ENCODE measurements at regions not wholly inside any gene's neighbourhood (a gene's known extent, or its start where the extent isn't known, plus 50 kb on each side); places are given as distances from the start of the nearest gene placed in this dataset.

- ChIA-PET CTCF (ENCODE audit: low intra/inter-chr PET ratio) (no interaction called here), POLR2A (interaction anchor here (0.9 kb wide), 1 partner anchor 63 kb away, joined by 3 read pairs; no protein-coding TSS in a partner anchor)
- intact Hi-C loops (cut with micrococcal nuclease) = no loop called here
- no peak overlapping the region for H2AFZ ChIP-seq (ENCODE audit: low read depth, low read length)
- no peaks in the 10 kb centered on the region for H3K79me2 ChIP-seq (ENCODE audit: control insufficient read depth, insufficient read depth, low read length)
- H3K9ac ChIP-seq (ENCODE audit: insufficient read depth in 1 of 2, low read depth in 2 of 2, low read length in 2 of 2) = no peak overlapping the region
- WGBS (ENCODE audit: insufficient coverage, low coverage, missing lambda C conversion rate) = 7% methylated on average over 11 of the region's 12 CpGs
- no peak overlapping the region for H3K4me2 ChIP-seq (ENCODE audit: insufficient read depth, low read length)
- BruUV-seq (replicated peaks) = no TSS peak
- DNase-seq (ENCODE audit: extremely low read depth in 1 of 4, low spot score in 3 of 4) (no peak), ATAC-seq (no peak), FAIRE-seq (no peak)
- no peak overlapping the region for H3K27ac ChIP-seq (ENCODE audit: extremely low read depth, low read depth, low read length)
- H3K4me1 ChIP-seq (replicated peaks in 1 of 2; ENCODE audit: control insufficient read depth in 2 of 2, insufficient read depth in 2 of 2, low read length in 2 of 2) = no peaks in the 10 kb centered on the region
- H3K9me3 ChIP-seq (replicated peaks; ENCODE audit: control insufficient read depth, insufficient read depth, low read depth, low read length) = no peaks in the 10 kb centered on the region
- H3K36me3 ChIP-seq (ENCODE audit: control insufficient read depth, insufficient read depth, low read length) = no peaks in the 10 kb centered on the region
- no peaks in the 10 kb centered on the region for H3K9me1 ChIP-seq (ENCODE audit: control insufficient read depth, insufficient read depth, low read length)
- no peaks in the 10 kb centered on the region for H4K20me1 ChIP-seq (replicated peaks; ENCODE audit: control insufficient read depth, insufficient read depth, low read length)
- no peak overlapping the region for H3K4me3 ChIP-seq
- in situ Hi-C loops (cut with MboI) = no loop called here
- peaks cover 14 to 16% of the 10 kb centered on the region in 2 experiments; a peak in 4 of 5 replicates for H3K27me3 ChIP-seq (ENCODE audit: control insufficient read depth in 2 of 2, insufficient read depth in 2 of 2, low read length in 2 of 2)
- TF ChIP-seq SMAD1 (IDR thresholded peaks at IDR 0.05; ENCODE audit: low read depth, low read length, partially characterized antibody) (no peak), BCOR (IDR thresholded peaks at IDR 0.05) (0 out of 2 replicates have a peak, but pooled peaks have one; percentile 19), ZFP36 (IDR thresholded peaks at IDR 0.05; ENCODE audit: low read depth, low read length, partially characterized antibody) (peak; percentile 48), RBM25 (IDR thresholded peaks at IDR 0.05; ENCODE audit: low read depth, low read length, severe bottlenecking) (peak; percentile 80), TAL1 (IDR thresholded peaks at IDR 0.05) (no peak), ZNF224 (CRISPR knock-in tag; IDR thresholded peaks at IDR 0.05) (no peak), POLR2A (conservative IDR thresholded peaks at IDR 0.05) (no peak)
These were observed 140.0 kb downstream of the OMA1 start for GRCh38 chr1:58406301-58407071.

Measured in K562 (cell line).